Caco-2 (cell line): ENCODE measurements at regions not wholly inside any gene's neighbourhood (a gene's known extent, or its start where the extent isn't known, plus 50 kb on each side); places are given as distances from the start of the nearest gene placed in this dataset.

Experiments
- BruUV-seq: library from RNA; stranded (reverse); fragments of 400-500 nt; replicated peaks from 2 replicates; lab custom pipeline; 2021; lab: Mats Ljungman, UMichigan
- CTCF ChIA-PET: fragments of 300-600 bp; sonication (Branson Sonifier 250); formaldehyde crosslinking; loops from one replicate; lab custom pipeline; 2022; ENCODE audit warnings: antibody characterized with exemption; lab: Charles Lee
- POLR2A ChIA-PET: fragments of 300-600 bp; sonication (Branson Sonifier 250); formaldehyde crosslinking; loops from one replicate; lab custom pipeline; 2022; ENCODE audit warnings: antibody characterized with exemption; lab: Charles Lee
- DNase-seq, 2 experiments: peaks; one replicate each; pipeline versions ENCODE4 v3.0.0 to v3.0.0-alpha.2; 2020 to 2022
- H3K27me3 ChIP-seq: replicated peaks from 2 replicates; pipeline ENCODE4 v1.6.0; 2011; ENCODE audit warnings: low read length; ENCODE audit not compliant: control insufficient read depth, insufficient read depth
- H3K36me3 ChIP-seq: 2 replicates; pipeline ENCODE4 v1.5.1; 2011; ENCODE audit warnings: low read length; ENCODE audit not compliant: control insufficient read depth, insufficient read depth
- H3K4me1 ChIP-seq: fragments of 250-450 bp; sonication (Bioruptor Pico); 2 replicates; pipeline ENCODE4 v1.5.1; 2020; ENCODE audit warnings: mild to moderate bottlenecking
- H3K4me3 ChIP-seq: 2 replicates; pipeline ENCODE4 v1.5.1; 2011; ENCODE audit warnings: low read depth, mild to moderate bottlenecking, control low read depth, low read length
- H3K9me3 ChIP-seq: fragments of 250-450 bp; sonication (Bioruptor Pico); 2 replicates; pipeline ENCODE4 v1.5.1; 2020; ENCODE audit warnings: mild to moderate bottlenecking, moderate library complexity
- H3K27ac Mint-ChIP-seq: one replicate; pipeline ENCODE4 v1.8.0; 2022; ENCODE audit warnings: mixed read lengths; ENCODE audit not compliant: unreplicated experiment
- H3K27me3 Mint-ChIP-seq: one replicate; pipeline ENCODE4 v1.8.0; 2022; ENCODE audit warnings: mixed read lengths; ENCODE audit not compliant: insufficient read depth, unreplicated experiment
- H3K36me3 Mint-ChIP-seq: one replicate; pipeline ENCODE4 v1.8.0; 2022; ENCODE audit warnings: mild to moderate bottlenecking, mixed read lengths; ENCODE audit not compliant: insufficient read depth, unreplicated experiment
- H3K4me1 Mint-ChIP-seq: one replicate; pipeline ENCODE4 v1.8.0; 2022; ENCODE audit warnings: low read depth, mixed read lengths; ENCODE audit not compliant: unreplicated experiment
- H3K4me3 Mint-ChIP-seq: one replicate; pipeline ENCODE4 v1.8.0; 2022; ENCODE audit warnings: mild to moderate bottlenecking, moderate library complexity, mixed read lengths; ENCODE audit not compliant: unreplicated experiment
- H3K9me3 Mint-ChIP-seq: one replicate; pipeline ENCODE4 v1.8.0; 2022; ENCODE audit warnings: mixed read lengths; ENCODE audit not compliant: unreplicated experiment
- intact Hi-C: fragments of 100-400 bp; cut with micrococcal nuclease; formaldehyde crosslinking; loops from one replicate; pipeline ENCODE4 v1.10.0; 2022; ENCODE audit not compliant: unreplicated experiment
- TF ChIP-seq, protein P1 (sequence below), 2 experiments: fragments of 200-600 bp in 1 of 2; IDR thresholded peaks; 1 replicate in 1 of 2; 2 replicates in 1 of 2; pipeline versions ENCODE4 v1.5.1 to v1.8.0; 2011 to 2022; ENCODE audit warnings: antibody characterized with exemption in 1 of 2, control low read depth in 1 of 2, inconsistent platforms in 1 of 2, low read depth in 1 of 2, low read length in 1 of 2, mild to moderate bottlenecking in 1 of 2, moderate library complexity in 1 of 2; ENCODE audit not compliant: insufficient read depth in 1 of 2, severe bottlenecking in 1 of 2, unreplicated experiment in 1 of 2

DNA sequence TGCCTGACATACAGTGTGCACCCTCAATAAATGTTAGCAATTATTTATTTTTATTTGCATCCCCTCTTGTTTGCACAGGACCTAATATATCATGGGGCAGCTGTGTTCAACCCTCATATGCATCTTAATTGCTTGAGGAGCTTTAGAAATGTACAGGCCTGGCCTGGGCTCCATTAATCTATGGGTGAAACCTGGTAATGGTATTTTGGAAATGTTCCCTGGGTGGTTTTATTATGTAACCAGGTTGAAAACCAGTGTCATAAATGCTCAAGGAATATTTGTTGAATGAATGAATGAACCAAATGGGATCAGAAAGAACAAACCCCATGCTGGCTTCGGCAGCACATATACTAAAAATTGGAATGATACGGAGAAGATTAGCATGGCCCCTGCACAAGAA lies 84.0 kb upstream of the PICALM start:
- ChIA-PET POLR2A (no interaction called here), CTCF (no interaction called here)
- Histone ChIP-seq H3K4me3 (no peak overlapping the region), H3K36me3 (no peaks in the 10 kb centered on the region), H3K4me1 (peaks cover 30% of the 10 kb centered on the region), H3K9me3 (no peaks in the 10 kb centered on the region), H3K27me3 (no peaks in the 10 kb centered on the region)
- no peak overlapping the region for H3K27ac Mint-ChIP-seq
- H3K9me3 Mint-ChIP-seq, result no peaks in the 10 kb centered on the region
- H3K27me3 Mint-ChIP-seq, result no peaks in the 10 kb centered on the region
- TF ChIP-seq, protein P1, sequence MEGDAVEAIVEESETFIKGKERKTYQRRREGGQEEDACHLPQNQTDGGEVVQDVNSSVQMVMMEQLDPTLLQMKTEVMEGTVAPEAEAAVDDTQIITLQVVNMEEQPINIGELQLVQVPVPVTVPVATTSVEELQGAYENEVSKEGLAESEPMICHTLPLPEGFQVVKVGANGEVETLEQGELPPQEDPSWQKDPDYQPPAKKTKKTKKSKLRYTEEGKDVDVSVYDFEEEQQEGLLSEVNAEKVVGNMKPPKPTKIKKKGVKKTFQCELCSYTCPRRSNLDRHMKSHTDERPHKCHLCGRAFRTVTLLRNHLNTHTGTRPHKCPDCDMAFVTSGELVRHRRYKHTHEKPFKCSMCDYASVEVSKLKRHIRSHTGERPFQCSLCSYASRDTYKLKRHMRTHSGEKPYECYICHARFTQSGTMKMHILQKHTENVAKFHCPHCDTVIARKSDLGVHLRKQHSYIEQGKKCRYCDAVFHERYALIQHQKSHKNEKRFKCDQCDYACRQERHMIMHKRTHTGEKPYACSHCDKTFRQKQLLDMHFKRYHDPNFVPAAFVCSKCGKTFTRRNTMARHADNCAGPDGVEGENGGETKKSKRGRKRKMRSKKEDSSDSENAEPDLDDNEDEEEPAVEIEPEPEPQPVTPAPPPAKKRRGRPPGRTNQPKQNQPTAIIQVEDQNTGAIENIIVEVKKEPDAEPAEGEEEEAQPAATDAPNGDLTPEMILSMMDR (IDR thresholded peaks at IDR 0.05; ENCODE audit: insufficient read depth in 1 of 2, low read depth in 1 of 2, low read length in 1 of 2, severe bottlenecking in 1 of 2, unreplicated experiment in 1 of 2), result no peak
- peaks cover 26% of the 10 kb centered on the region for H3K4me1 Mint-ChIP-seq
- no peak overlapping the region for H3K4me3 Mint-ChIP-seq
- no TSS peak for BruUV-seq
- no peaks in the 10 kb centered on the region for H3K36me3 Mint-ChIP-seq
- DNase-seq, result no peak
- intact Hi-C loops, result no loop called here

GRCh38 chr11:86152006-86152862 lies 83.3 kb upstream of the PICALM start:
- H3K9me3 Mint-ChIP-seq, result no peaks in the 10 kb centered on the region
- ChIA-PET CTCF (interaction anchor here (1.1 to 1.9 kb wide), 2 partner anchors 42 to 110 kb away, joined by 3 to 5 read pairs; no protein-coding TSS in a partner anchor), POLR2A (no interaction called here)
- DNase-seq, result no peak
- Histone ChIP-seq H3K4me1 (peaks cover 28% of the 10 kb centered on the region), H3K4me3 (no peak overlapping the region), H3K27me3 (no peaks in the 10 kb centered on the region), H3K36me3 (no peaks in the 10 kb centered on the region), H3K9me3 (no peaks in the 10 kb centered on the region)
- no peak overlapping the region for H3K4me3 Mint-ChIP-seq
- no peak overlapping the region for H3K27ac Mint-ChIP-seq
- BruUV-seq, result no TSS peak
- no peaks in the 10 kb centered on the region for H3K36me3 Mint-ChIP-seq
- H3K4me1 Mint-ChIP-seq, result peaks cover 22% of the 10 kb centered on the region
- intact Hi-C loops, result no loop called here
- H3K27me3 Mint-ChIP-seq, result no peaks in the 10 kb centered on the region
- TF ChIP-seq, protein P1 (IDR thresholded peaks at IDR 0.05; ENCODE audit: insufficient read depth in 1 of 2, low read depth in 1 of 2, low read length in 1 of 2, severe bottlenecking in 1 of 2, unreplicated experiment in 1 of 2), result no peak

GRCh38 chr11:86151174-86152005 lies 82.5 kb upstream of the PICALM start:
- no peaks in the 10 kb centered on the region for H3K27me3 Mint-ChIP-seq
- no peak for DNase-seq
- H3K36me3 Mint-ChIP-seq, result no peaks in the 10 kb centered on the region
- Histone ChIP-seq H3K27me3 (no peaks in the 10 kb centered on the region), H3K4me3 (no peak overlapping the region), H3K36me3 (no peaks in the 10 kb centered on the region), H3K9me3 (no peaks in the 10 kb centered on the region), H3K4me1 (peaks cover 32% of the 10 kb centered on the region)
- H3K4me1 Mint-ChIP-seq, result peaks cover 24% of the 10 kb centered on the region
- intact Hi-C loops, result no loop called here
- no peaks in the 10 kb centered on the region for H3K9me3 Mint-ChIP-seq
- no peak overlapping the region for H3K4me3 Mint-ChIP-seq
- CTCF ChIA-PET, result interaction anchor here (1.1 to 1.9 kb wide), 2 partner anchors 43 to 110 kb away, joined by 3 to 5 read pairs; no protein-coding TSS in a partner anchor
- POLR2A ChIA-PET, result interaction anchor here (0.6 kb wide), 1 partner anchor 82 kb away, joined by 3 read pairs; no protein-coding TSS in a partner anchor
- TF ChIP-seq, protein P1 (IDR thresholded peaks at IDR 0.05; ENCODE audit: insufficient read depth in 1 of 2, low read depth in 1 of 2, low read length in 1 of 2, severe bottlenecking in 1 of 2, unreplicated experiment in 1 of 2), result no peak
- BruUV-seq, result no TSS peak
- peak overlapping the region; percentile 2 for H3K27ac Mint-ChIP-seq
